Gastrocnemius medialis (tissue), 4 donors: ENCODE measurements at regions not wholly inside any gene's neighbourhood (a gene's known extent, or its start where the extent isn't known, plus 50 kb on each side); places are given as distances from the start of the nearest gene placed in this dataset.

Source experiments
- ATAC-seq, 2 donors: fragments of 150-250 bp; one replicate each; pipeline ENCODE4 v1.9.1; 2016
- DNase-seq, 2 donors: peaks; one replicate each; pipeline ENCODE4 v3.0.0-alpha.2; 2019
- H3K27ac ChIP-seq, 4 donors: fragments of 200-600 bp; sonication (generic); 1 replicate in 1 of 4; 2 replicates in 3 of 4; pipeline ENCODE4 v1.5.1; 2016 to 2018; ENCODE audit warnings: mild to moderate bottlenecking in 2 of 4, moderate library complexity in 1 of 4
- H3K27me3 ChIP-seq, 3 donors: fragments of 200-600 bp; sonication (generic) in 2 of 3; 1 replicate in 1 of 3; 2 replicates in 2 of 3; pipeline versions ENCODE4 v1.5.1 to v1.6.0; 2016 to 2019; ENCODE audit warnings: mild to moderate bottlenecking in 1 of 3, moderate library complexity in 1 of 3
- H3K36me3 ChIP-seq, 2 donors: fragments of 200-600 bp; sonication (generic) in 1 of 2; one replicate each; pipeline ENCODE4 v1.5.1; 2017 to 2018
- H3K4me1 ChIP-seq, 2 donors: fragments of 200-600 bp; sonication (generic) in 1 of 2; one replicate each; pipeline ENCODE4 v1.5.1; 2016 to 2017; ENCODE audit warnings: mild to moderate bottlenecking in 2 of 2
- H3K4me3 ChIP-seq, 4 donors: fragments of 200-600 bp; sonication (generic) in 3 of 4; 1 replicate in 1 of 4; 2 replicates in 3 of 4; pipeline ENCODE4 v1.5.1; 2016 to 2019; ENCODE audit warnings: mild to moderate bottlenecking in 2 of 4
- H3K9me3 ChIP-seq, 3 donors: fragments of 200-600 bp; sonication (generic) in 2 of 3; 1 replicate in 1 of 3; 2 replicates in 2 of 3; pipeline ENCODE4 v1.5.1; 2016 to 2019
- POLR2A ChIP-seq, 2 donors: fragments of 450-650 bp; IDR thresholded peaks; one replicate each; pipeline ENCODE4 v1.6.1; 2017; ENCODE audit warnings: antibody characterized with exemption in 2 of 2, mild to moderate bottlenecking in 2 of 2, moderate library complexity in 2 of 2
- in situ Hi-C, 4 donors: fragments of 200-750 bp; cut with MboI; loops; one replicate each; pipeline versions ENCODE4 v1.15.0 to v1.8.0; 2017; ENCODE audit warnings: low sequenced_read_pairs in 4 of 4
- intact Hi-C: fragments of 100-400 bp; cut with DNase I; formaldehyde crosslinking; loops from one replicate; pipeline ENCODE4 v1.15.1; 2023; ENCODE audit warnings: low total_unique reads
- TF ChIP-seq, protein P1 (sequence below), 5 experiments: fragments of 450-650 bp in 3 of 5; fragments of 200-600 bp in 2 of 5; sonication (generic) in 2 of 5; IDR thresholded peaks in 4 of 5; conservative IDR thresholded peaks in 1 of 5; 1 replicate in 4 of 5; 2 replicates in 1 of 5; pipeline ENCODE4 v1.5.1; 2016 to 2019; ENCODE audit warnings: antibody characterized with exemption in 5 of 5, mild to moderate bottlenecking in 3 of 5, moderate library complexity in 3 of 5

- intact Hi-C loops (no loop called here), in situ Hi-C loops (no loop called here)
- TF ChIP-seq, protein P1, sequence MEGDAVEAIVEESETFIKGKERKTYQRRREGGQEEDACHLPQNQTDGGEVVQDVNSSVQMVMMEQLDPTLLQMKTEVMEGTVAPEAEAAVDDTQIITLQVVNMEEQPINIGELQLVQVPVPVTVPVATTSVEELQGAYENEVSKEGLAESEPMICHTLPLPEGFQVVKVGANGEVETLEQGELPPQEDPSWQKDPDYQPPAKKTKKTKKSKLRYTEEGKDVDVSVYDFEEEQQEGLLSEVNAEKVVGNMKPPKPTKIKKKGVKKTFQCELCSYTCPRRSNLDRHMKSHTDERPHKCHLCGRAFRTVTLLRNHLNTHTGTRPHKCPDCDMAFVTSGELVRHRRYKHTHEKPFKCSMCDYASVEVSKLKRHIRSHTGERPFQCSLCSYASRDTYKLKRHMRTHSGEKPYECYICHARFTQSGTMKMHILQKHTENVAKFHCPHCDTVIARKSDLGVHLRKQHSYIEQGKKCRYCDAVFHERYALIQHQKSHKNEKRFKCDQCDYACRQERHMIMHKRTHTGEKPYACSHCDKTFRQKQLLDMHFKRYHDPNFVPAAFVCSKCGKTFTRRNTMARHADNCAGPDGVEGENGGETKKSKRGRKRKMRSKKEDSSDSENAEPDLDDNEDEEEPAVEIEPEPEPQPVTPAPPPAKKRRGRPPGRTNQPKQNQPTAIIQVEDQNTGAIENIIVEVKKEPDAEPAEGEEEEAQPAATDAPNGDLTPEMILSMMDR (IDR thresholded peaks at IDR 0.05 in 4 of 5, conservative IDR thresholded peaks at IDR 0.05 in 1 of 5) = no peak
- TF ChIP-seq POLR2A (IDR thresholded peaks at IDR 0.05) = no peak
- Histone ChIP-seq H3K4me1 (no peaks in the 10 kb centered on the region), H3K27me3 (no peaks in the 10 kb centered on the region), H3K9me3 (no peaks in the 10 kb centered on the region), H3K4me3 (no peak overlapping the region), H3K36me3 (no peaks in the 10 kb centered on the region), H3K27ac (no peak overlapping the region)
- ATAC-seq (no peak), DNase-seq (no peak)
Measured at GRCh38 chr2:147389218-147389617, 455.6 kb upstream of the ACVR2A start.

DNA sequence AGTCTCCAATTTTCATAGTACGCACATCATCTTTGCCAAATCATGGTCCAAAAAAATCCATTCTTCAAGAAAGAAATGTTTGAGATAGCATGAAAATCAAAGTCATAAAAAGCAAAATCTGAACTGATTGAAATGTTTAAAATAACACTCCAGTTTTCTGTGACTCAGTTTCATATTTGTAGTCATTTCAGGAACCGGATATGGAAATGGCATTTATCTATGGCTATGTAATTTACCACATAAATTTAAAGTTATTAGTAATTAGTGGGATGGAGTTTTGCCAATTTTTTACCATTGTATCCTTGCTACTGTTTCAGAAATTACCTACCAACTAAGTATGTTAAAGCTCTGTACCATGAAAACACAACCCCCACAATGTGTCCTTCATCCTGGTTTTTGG is 456.6 kb upstream of the ACVR2A start:
- Histone ChIP-seq H3K36me3 (no peaks in the 10 kb centered on the region), H3K4me1 (no peaks in the 10 kb centered on the region), H3K27me3 (no peaks in the 10 kb centered on the region), H3K9me3 (no peaks in the 10 kb centered on the region), H3K27ac (no peak overlapping the region), H3K4me3 (no peak overlapping the region)
- intact Hi-C loops = no loop called here
- ATAC-seq = no peak
- in situ Hi-C loops = no loop called here
- TF ChIP-seq POLR2A (IDR thresholded peaks at IDR 0.05) = no peak
- TF ChIP-seq, protein P1 (IDR thresholded peaks at IDR 0.05 in 4 of 5, conservative IDR thresholded peaks at IDR 0.05 in 1 of 5) = no peak
- DNase-seq = no peak

DNA sequence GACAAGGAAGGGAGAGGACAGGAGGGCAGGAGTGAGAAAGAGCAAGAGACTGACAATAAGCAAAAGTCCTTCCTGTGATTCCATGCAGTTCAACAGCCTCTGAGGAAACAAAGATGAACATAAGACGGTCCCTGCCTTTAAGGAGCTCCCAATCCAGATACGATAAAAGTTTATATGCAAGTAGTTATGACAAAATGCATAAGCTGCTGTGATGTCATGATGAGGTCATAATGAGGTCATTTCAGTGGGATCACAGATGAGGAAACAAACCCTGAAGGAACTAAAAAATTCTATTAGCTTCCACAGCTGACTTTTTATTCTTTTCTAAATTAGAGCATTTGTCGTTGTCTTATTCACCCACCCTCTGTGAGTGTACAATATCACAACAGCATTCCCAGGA is 458.5 kb upstream of the ACVR2A start:
- Histone ChIP-seq H3K27ac (no peak overlapping the region), H3K9me3 (no peaks in the 10 kb centered on the region), H3K27me3 (no peaks in the 10 kb centered on the region), H3K4me1 (no peaks in the 10 kb centered on the region), H3K36me3 (no peaks in the 10 kb centered on the region), H3K4me3 (no peak overlapping the region)
- intact Hi-C loops = no loop called here
- DNase-seq (no peak), ATAC-seq (no peak)
- no peak for TF ChIP-seq POLR2A (IDR thresholded peaks at IDR 0.05)
- TF ChIP-seq, protein P1 (IDR thresholded peaks at IDR 0.05 in 4 of 5, conservative IDR thresholded peaks at IDR 0.05 in 1 of 5) = no peak
- in situ Hi-C loops = no loop called here

DNA sequence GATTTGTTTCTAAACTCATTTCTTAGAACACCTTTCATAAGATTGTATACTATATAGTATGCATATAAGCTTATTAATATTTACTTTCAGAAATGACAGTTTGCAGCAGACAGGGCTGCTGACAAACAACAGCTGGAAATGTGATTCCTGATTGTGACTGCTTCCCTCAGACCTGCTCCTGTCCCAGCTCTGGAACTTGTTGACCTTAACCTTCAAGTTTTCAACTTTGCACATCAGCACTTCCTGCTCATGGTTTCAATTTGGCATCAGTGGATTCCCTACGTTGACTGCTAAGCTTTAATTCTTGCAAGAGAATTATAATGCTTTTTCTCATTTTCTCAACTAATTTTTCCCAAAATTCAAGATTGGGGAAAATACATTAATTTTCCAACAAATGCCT is 459.2 kb upstream of the ACVR2A start:
- DNase-seq = no peak
- Histone ChIP-seq H3K4me3 (no peak overlapping the region), H3K9me3 (no peaks in the 10 kb centered on the region), H3K4me1 (no peaks in the 10 kb centered on the region), H3K27me3 (no peaks in the 10 kb centered on the region), H3K36me3 (no peaks in the 10 kb centered on the region), H3K27ac (no peak overlapping the region)
- no peak for ATAC-seq
- no peak for TF ChIP-seq POLR2A (IDR thresholded peaks at IDR 0.05)
- TF ChIP-seq, protein P1 (IDR thresholded peaks at IDR 0.05 in 4 of 5, conservative IDR thresholded peaks at IDR 0.05 in 1 of 5) = no peak
- in situ Hi-C loops (no loop called here), intact Hi-C loops (no loop called here)

GRCh38 chr2:147384659-147385058 is 460.2 kb upstream of the ACVR2A start:
- Histone ChIP-seq H3K4me3 (no peak overlapping the region), H3K36me3 (no peaks in the 10 kb centered on the region), H3K27me3 (no peaks in the 10 kb centered on the region), H3K4me1 (no peaks in the 10 kb centered on the region), H3K27ac (no peak overlapping the region), H3K9me3 (no peaks in the 10 kb centered on the region)
- DNase-seq = no peak
- no peak for ATAC-seq
- intact Hi-C loops = no loop called here
- no peak for TF ChIP-seq POLR2A (IDR thresholded peaks at IDR 0.05)
- TF ChIP-seq, protein P1 (IDR thresholded peaks at IDR 0.05 in 4 of 5, conservative IDR thresholded peaks at IDR 0.05 in 1 of 5) = no peak
- in situ Hi-C loops = no loop called here
